ENCODE measurements at regions not wholly inside any gene's neighbourhood (a gene's known extent, or its start where the extent isn't known, plus 50 kb on each side); places are given as distances from the start of the nearest gene placed in this dataset.

DNA sequence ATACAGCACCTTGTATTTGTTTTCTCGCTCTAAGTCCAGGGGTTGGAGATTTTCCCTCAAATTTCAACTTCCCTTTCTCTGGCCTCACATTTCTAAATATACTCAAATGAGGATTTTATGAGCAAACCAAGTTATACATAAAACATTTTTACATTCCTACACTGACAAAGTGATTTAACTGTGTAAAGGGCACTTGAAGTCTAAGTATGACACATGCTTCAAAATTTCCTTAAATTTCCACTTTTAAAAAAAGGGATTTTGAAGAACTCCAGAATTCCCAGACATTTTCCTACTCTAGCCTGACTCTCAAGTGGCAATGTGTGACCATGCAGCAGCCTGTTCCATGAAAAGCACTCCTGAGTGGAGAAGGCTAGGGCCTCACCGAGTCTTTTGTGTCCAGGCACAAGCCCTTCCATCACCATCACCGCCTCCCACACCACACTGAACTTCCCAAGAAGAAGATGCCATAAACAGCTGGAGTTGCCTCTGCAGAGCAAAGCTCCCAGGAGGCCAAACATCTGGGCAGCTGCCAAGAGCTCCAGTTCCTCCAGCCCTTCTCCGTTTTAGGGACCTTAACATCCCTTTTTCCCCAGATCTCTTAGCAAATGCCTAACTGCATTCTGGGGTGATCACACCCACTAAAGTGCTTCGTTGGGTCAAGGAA is 68.9 kb downstream of the NCR2 start:
- TF ChIP-seq, protein P1, sequence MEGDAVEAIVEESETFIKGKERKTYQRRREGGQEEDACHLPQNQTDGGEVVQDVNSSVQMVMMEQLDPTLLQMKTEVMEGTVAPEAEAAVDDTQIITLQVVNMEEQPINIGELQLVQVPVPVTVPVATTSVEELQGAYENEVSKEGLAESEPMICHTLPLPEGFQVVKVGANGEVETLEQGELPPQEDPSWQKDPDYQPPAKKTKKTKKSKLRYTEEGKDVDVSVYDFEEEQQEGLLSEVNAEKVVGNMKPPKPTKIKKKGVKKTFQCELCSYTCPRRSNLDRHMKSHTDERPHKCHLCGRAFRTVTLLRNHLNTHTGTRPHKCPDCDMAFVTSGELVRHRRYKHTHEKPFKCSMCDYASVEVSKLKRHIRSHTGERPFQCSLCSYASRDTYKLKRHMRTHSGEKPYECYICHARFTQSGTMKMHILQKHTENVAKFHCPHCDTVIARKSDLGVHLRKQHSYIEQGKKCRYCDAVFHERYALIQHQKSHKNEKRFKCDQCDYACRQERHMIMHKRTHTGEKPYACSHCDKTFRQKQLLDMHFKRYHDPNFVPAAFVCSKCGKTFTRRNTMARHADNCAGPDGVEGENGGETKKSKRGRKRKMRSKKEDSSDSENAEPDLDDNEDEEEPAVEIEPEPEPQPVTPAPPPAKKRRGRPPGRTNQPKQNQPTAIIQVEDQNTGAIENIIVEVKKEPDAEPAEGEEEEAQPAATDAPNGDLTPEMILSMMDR (IDR thresholded peaks at IDR 0.05; ENCODE audit: low read depth, low read length), result no peak
- DNase-seq (ENCODE audit: extremely low read depth, low read depth), result no peak

GRCh38 chr6:41405941-41406727 is 70.7 kb downstream of the NCR2 start:
- DNase-seq (ENCODE audit: extremely low read depth, low read depth), result no peak
- TF ChIP-seq, protein P1 (IDR thresholded peaks at IDR 0.05; ENCODE audit: low read depth, low read length), result no peak

- no peak for DNase-seq (ENCODE audit: extremely low read depth, low read depth)
- TF ChIP-seq, protein P1 (IDR thresholded peaks at IDR 0.05; ENCODE audit: low read depth, low read length), result no peak
These were observed 71.5 kb downstream of the NCR2 start for GRCh38 chr6:41406728-41407489.

DNA sequence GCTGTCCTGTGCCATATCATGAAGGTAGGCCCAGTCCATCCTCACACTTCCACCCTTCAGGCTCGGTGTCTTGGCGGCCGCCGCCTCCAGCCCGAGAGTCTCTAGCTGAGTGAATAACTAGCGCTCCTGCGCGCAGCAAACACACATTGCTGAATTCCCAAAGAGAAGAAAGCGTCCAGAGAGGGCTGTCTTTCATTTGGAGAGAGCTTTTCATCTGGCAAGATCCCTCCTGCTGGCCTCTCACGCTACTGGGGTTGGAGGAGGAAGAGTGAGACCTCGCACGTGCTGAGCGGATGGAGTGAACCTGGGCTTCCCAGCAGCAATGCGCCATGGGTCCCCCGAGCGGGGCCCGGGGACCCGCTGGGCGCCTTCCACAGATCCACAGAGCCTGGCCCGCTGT is 73.2 kb downstream of the NCR2 start:
- DNase-seq (ENCODE audit: extremely low read depth, low read depth), result no peak
- TF ChIP-seq, protein P1 (IDR thresholded peaks at IDR 0.05; ENCODE audit: low read depth, low read length), result no peak

DNA sequence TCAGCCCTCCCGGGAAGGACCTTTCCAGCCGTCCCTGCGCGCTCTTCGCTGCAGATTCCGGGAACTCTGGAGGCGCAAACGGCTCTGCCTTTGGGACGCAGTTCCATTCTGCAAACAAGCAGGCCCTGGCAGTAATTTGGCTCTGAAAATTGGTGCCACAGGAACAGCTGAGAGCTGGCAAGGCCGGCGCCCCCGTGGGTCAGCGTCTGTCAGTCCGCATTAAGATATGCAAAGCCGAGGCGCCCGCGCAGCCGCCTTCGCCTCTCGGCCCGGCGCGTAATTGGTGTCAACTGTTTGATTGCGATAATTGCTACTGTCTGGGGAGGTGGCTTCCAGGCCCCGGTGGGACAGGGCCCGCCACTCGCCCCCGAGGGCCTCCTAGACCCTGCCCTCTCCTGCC is 73.6 kb downstream of the NCR2 start:
- TF ChIP-seq, protein P1 (IDR thresholded peaks at IDR 0.05; ENCODE audit: low read depth, low read length), result no peak
- no peak for DNase-seq (ENCODE audit: extremely low read depth, low read depth)

GRCh38 chr6:41409489-41409888 is 74.1 kb downstream of the NCR2 start:
- TF ChIP-seq, protein P1 (IDR thresholded peaks at IDR 0.05; ENCODE audit: low read depth, low read length), result no peak
- DNase-seq (ENCODE audit: extremely low read depth, low read depth), result no peak

DNA sequence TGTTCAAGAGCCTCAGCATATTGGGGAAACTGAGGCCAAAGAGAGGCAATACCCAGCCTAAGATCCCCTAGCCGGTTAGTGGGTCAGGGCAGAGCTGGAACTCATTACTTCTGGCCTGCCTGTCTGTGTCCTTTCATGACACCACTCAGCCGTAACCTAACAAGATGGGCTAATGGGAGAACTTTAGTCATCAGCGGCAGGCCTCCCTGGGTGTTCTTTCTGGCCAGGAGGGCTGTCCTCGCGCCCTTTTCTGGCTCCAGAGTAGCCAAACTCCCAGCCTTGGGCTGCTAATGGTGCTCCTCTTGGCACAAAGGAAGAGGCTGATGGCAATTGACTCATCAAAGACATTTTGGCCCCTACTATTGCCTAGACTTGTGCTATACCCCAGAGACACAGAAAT is 76.6 kb downstream of the NCR2 start:
- DNase-seq (ENCODE audit: extremely low read depth, low read depth), result no peak
- TF ChIP-seq, protein P1 (IDR thresholded peaks at IDR 0.05; ENCODE audit: low read depth, low read length), result no peak
